ENCODE measurements at regions not wholly inside any gene's neighbourhood (a gene's known extent, or its start where the extent isn't known, plus 50 kb on each side); places are given as distances from the start of the nearest gene placed in this dataset.

DNA sequence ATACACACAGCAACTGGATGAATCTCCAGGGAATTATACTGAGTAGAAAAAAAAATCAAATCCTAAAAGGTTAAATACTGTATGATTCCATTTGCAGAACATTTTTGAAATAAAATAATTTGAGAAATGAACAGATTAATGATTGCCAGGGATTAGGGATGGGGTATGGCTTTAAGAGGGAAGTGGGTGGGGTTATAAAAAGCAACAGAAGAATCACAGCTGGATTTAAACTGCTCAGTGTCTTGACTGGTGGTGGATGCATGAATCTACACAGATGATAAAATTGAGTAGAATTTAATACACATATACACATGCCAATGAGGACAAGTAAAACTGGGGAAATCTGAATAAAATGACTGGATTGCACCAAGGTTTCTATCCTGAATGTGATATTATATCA lies 79.7 kb upstream of the GOLGA8B start:
- no peaks in the 10 kb centered on the region for H3K9me3 ChIP-seq
- ATAC-seq, result no peak
- H3K27ac ChIP-seq, result no peak overlapping the region
- DNase-seq, result no peak
- intact Hi-C loops (cut with DNase I), result no loop called here
- H3K27me3 ChIP-seq, result peaks cover 0 to 1% (median 0%) of the 10 kb centered on the region in 7 donors
- no peak overlapping the region for H3K4me3 ChIP-seq
- TF ChIP-seq, protein P1, sequence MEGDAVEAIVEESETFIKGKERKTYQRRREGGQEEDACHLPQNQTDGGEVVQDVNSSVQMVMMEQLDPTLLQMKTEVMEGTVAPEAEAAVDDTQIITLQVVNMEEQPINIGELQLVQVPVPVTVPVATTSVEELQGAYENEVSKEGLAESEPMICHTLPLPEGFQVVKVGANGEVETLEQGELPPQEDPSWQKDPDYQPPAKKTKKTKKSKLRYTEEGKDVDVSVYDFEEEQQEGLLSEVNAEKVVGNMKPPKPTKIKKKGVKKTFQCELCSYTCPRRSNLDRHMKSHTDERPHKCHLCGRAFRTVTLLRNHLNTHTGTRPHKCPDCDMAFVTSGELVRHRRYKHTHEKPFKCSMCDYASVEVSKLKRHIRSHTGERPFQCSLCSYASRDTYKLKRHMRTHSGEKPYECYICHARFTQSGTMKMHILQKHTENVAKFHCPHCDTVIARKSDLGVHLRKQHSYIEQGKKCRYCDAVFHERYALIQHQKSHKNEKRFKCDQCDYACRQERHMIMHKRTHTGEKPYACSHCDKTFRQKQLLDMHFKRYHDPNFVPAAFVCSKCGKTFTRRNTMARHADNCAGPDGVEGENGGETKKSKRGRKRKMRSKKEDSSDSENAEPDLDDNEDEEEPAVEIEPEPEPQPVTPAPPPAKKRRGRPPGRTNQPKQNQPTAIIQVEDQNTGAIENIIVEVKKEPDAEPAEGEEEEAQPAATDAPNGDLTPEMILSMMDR (IDR thresholded peaks at IDR 0.05), result no peak
- H3K4me1 ChIP-seq, result peaks cover 0 to 6% (median 0%) of the 10 kb centered on the region in 9 donors
- H3K36me3 ChIP-seq, result no peaks in the 10 kb centered on the region

DNA sequence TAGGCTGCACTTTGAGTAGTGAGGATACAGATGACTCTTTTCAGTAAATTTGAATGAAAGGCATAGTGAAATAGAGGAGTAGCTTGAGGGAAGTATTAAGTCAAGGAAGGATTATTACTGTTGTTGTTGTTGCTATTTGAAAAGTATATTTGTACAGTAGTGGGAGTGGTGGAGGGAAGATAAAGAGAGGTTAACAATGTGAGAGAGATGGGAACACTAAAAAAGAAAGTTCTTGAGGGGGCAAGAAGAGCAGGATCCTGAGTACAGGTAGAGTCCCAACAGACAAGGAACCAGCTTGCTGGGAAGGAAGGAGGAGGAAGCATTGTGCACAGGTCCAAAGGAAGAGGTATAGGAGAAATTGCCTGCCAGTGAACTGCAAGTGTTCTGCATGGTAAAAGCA lies 75.6 kb upstream of the GOLGA8B start:
- H3K27me3 ChIP-seq, result peaks cover 0 to 13% (median 7%) of the 10 kb centered on the region in 7 donors
- TF ChIP-seq, protein P1 (IDR thresholded peaks at IDR 0.05), result no peak
- H3K27ac ChIP-seq, result no peak overlapping the region
- DNase-seq (no peak), ATAC-seq (no peak)
- H3K36me3 ChIP-seq, result no peaks in the 10 kb centered on the region
- no peak overlapping the region for H3K4me3 ChIP-seq
- no peaks in the 10 kb centered on the region for H3K4me1 ChIP-seq
- intact Hi-C loops (cut with DNase I), result no loop called here
- no peaks in the 10 kb centered on the region for H3K9me3 ChIP-seq

DNA sequence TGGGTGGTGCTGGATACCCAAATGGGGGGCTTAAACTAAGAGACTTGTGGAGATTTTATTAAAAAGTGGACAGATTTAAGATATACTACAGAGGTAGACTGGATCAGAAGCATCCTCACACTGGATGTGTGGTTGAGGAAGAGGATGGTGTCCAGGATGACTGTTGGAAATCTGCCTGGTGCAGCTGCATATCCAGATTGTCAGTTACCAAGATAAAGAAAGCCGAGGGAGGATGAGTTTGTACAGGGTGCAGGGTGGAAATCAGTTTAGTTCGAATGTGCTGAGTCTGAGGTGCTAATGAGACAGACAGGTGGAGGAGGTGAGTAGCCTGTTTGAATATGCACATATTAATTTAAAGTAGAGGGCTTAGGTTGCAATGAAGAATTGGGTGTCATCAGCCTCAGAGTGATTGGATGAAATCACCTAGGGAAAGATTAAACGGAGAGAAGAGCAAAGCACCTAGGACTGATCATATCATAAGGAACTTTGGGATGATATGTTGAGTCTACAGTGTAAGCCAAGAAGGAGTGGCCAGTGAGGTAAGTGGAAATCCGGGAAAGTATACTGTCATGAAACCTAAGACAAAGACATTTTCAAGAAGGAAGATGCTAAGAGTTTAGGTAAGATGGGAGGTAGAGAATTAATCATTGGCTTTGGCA lies 74.1 kb upstream of the GOLGA8B start:
- Histone ChIP-seq H3K4me3 (no peak overlapping the region), H3K9me3 (no peaks in the 10 kb centered on the region), H3K27ac (no peak overlapping the region), H3K4me1 (no peaks in the 10 kb centered on the region), H3K27me3 (peaks cover 0 to 13% (median 7%) of the 10 kb centered on the region in 7 donors), H3K36me3 (no peaks in the 10 kb centered on the region)
- TF ChIP-seq, protein P1 (IDR thresholded peaks at IDR 0.05), result no peak
- ATAC-seq, result no peak
- WGBS, 2 donors, result 44 to 48% methylated on average over 4 of the region's 4 CpGs
- no peak for DNase-seq
- intact Hi-C loops (cut with DNase I), result no loop called here

DNA sequence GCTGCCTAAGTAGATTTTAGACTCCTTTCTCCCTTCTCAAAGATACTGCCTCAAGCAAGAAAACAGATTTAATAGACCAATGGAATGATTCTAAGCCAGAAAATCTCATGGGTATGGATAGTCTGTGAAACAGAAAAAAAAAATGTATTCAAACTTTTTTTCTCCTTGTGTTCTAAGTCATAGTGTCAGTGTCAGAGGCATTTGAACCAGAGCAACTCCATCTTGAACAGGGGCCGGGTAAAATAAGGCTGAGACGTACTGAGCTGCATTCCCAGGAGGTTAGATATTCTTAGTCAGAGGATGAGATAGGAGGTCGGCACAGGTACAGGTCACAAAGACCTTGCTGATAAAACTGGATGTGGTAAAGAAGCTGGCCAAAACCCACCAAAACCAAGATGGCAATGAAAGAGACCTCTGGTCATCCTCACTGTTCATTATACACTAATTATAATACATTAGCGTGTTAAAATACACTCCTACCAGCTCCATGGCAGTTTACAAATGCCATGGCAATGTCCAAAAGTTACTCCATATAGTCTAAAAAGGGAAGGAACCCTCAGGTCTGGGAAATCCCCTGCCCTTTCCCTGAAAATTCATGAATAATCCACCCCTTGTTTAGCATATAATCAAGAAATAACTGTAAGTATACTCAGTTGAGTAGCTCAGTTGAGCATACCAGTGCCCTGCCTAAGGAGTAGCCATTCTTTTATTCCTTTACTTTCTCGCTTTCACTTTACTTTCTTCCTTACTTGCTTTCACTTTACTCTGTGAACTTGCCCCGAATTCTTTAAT lies 72.8 kb upstream of the GOLGA8B start:
- intact Hi-C loops (cut with DNase I), result no loop called here
- WGBS, 2 donors, result 75 to 78% methylated on average over 6 of the region's 6 CpGs
- Histone ChIP-seq H3K4me1 (no peaks in the 10 kb centered on the region), H3K27ac (no peak overlapping the region), H3K4me3 (no peak overlapping the region), H3K27me3 (peaks cover 0 to 13% (median 7%) of the 10 kb centered on the region in 7 donors), H3K36me3 (no peaks in the 10 kb centered on the region), H3K9me3 (no peaks in the 10 kb centered on the region)
- TF ChIP-seq, protein P1 (IDR thresholded peaks at IDR 0.05), result no peak
- DNase-seq (no peak), ATAC-seq (no peak)

All from heart right ventricle (tissue), 16 donors.